AG09309 (cell line): ENCODE measurements at regions not wholly inside any gene's neighbourhood (a gene's known extent, or its start where the extent isn't known, plus 50 kb on each side); places are given as distances from the start of the nearest gene placed in this dataset.

Experiments used
- DNase-seq: peaks from one replicate; pipeline ENCODE4 v3.0.0-alpha.2; 2010; ENCODE audit warnings: low read depth
- H3K4me3 ChIP-seq: 2 replicates; pipeline ENCODE4 v1.5.1; 2011; ENCODE audit warnings: mild to moderate bottlenecking, low read depth, low read length, moderate library complexity; ENCODE audit not compliant: control insufficient read depth
- CTCF ChIP-seq: IDR thresholded peaks from 2 replicates; pipeline ENCODE4 v1.5.1; 2011; ENCODE audit warnings: mild to moderate bottlenecking, low read depth, low read length, inconsistent platforms; ENCODE audit not compliant: insufficient read depth, control insufficient read depth; ENCODE audit errors: missing control alignments

GRCh38 chr12:46577063-46577776 is 204.6 kb upstream of the SLC38A2 start:
- no peak overlapping the region for H3K4me3 ChIP-seq
- DNase-seq: no peak
- TF ChIP-seq CTCF: no peak

GRCh38 chr12:46574847-46575246 is 202.3 kb upstream of the SLC38A2 start:
- TF ChIP-seq CTCF: no peak
- no peak overlapping the region for H3K4me3 ChIP-seq
- DNase-seq: no peak

- TF ChIP-seq CTCF: no peak
- no peak for DNase-seq
- no peak overlapping the region for H3K4me3 ChIP-seq
Measured at GRCh38 chr12:46573347-46573658, 200.7 kb upstream of the SLC38A2 start.

GRCh38 chr12:46572644-46573346 is 200.2 kb upstream of the SLC38A2 start:
- TF ChIP-seq CTCF: no peak
- DNase-seq: no peak
- H3K4me3 ChIP-seq: no peak overlapping the region

GRCh38 chr12:46571608-46572007 is 199.0 kb upstream of the SLC38A2 start:
- TF ChIP-seq CTCF: no peak
- H3K4me3 ChIP-seq: no peak overlapping the region
- DNase-seq: no peak

- no peak for DNase-seq
- no peak overlapping the region for H3K4me3 ChIP-seq
- no peak for TF ChIP-seq CTCF
Measured at GRCh38 chr12:46569826-46570439, 197.4 kb upstream of the SLC38A2 start.
